H1 (cell line): ENCODE measurements at regions not wholly inside any gene's neighbourhood (a gene's known extent, or its start where the extent isn't known, plus 50 kb on each side); places are given as distances from the start of the nearest gene placed in this dataset.

Source experiments
- ATF3 ChIP-seq: IDR thresholded peaks from 2 replicates; pipeline ENCODE4 v1.6.1; 2011; ENCODE audit warnings: low read depth, mild to moderate bottlenecking, low read length; ENCODE audit not compliant: insufficient read depth
- RBBP5 ChIP-seq: IDR thresholded peaks from 2 replicates; pipeline ENCODE4 v1.7.1; 2012; ENCODE audit warnings: low read depth, mild to moderate bottlenecking, inconsistent platforms, low read length, moderate library complexity, borderline replicate concordance
- TBP ChIP-seq: IDR thresholded peaks from 2 replicates; pipeline ENCODE4 v1.6.1; 2011; ENCODE audit warnings: low read depth, low read length, improper control_type of control experiment
- ZNF274 ChIP-seq: IDR thresholded peaks from 2 replicates; pipeline ENCODE4 v1.7.0; 2012; ENCODE audit warnings: low read length, borderline replicate concordance; ENCODE audit errors: extremely low read depth

- no peak for TF ChIP-seq RBBP5
- no peak for TF ChIP-seq ZNF274
- TF ChIP-seq ATF3 = no peak
- TF ChIP-seq TBP = no peak
- TF ChIP-seq, all 59 proteins: peak for 0
Observed at GRCh38 chr3:107294117-107294516, 83.1 kb upstream of the CCDC54 start (continued).
